ENCODE measurements at regions not wholly inside any gene's neighbourhood (a gene's known extent, or its start where the extent isn't known, plus 50 kb on each side); places are given as distances from the start of the nearest gene placed in this dataset.

DNA sequence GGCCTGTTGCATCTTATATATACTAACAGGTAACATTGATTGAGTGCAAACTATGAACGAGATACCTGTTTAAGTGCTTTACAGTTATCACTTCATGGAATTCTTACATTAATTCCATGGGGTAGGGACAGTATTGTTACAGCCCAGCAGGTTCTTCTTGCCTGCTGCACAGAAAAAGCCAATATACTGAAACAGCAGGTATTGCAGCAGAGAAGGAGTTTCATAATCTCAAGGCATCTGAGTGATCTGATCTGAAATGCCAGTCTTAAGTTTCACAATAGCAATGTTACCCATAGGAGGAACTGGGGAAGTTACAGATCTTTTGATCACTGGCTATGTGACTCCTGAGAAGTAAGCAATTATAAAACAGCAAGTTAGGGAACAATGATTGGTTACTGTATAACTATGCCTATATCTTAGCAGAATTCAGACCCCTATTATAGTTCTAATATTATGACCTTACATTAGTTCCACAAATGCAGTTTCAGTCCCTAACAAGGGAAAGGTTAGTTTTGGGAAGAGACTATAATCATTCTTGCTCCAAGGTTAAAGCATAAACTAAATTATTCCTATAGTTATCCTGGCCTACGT, 126.5 kb upstream of the BNC2 start:
- Histone ChIP-seq H3K4me1 (no peaks in the 10 kb centered on the region), H3K27ac (no peak overlapping the region), H3K27me3 (no peaks in the 10 kb centered on the region), H3K9me3 (peaks cover 21 to 38% of the 10 kb centered on the region in 2 donors), H3K36me3 (no peaks in the 10 kb centered on the region), H3K4me3 (no peak overlapping the region)
- TF ChIP-seq, protein P1, sequence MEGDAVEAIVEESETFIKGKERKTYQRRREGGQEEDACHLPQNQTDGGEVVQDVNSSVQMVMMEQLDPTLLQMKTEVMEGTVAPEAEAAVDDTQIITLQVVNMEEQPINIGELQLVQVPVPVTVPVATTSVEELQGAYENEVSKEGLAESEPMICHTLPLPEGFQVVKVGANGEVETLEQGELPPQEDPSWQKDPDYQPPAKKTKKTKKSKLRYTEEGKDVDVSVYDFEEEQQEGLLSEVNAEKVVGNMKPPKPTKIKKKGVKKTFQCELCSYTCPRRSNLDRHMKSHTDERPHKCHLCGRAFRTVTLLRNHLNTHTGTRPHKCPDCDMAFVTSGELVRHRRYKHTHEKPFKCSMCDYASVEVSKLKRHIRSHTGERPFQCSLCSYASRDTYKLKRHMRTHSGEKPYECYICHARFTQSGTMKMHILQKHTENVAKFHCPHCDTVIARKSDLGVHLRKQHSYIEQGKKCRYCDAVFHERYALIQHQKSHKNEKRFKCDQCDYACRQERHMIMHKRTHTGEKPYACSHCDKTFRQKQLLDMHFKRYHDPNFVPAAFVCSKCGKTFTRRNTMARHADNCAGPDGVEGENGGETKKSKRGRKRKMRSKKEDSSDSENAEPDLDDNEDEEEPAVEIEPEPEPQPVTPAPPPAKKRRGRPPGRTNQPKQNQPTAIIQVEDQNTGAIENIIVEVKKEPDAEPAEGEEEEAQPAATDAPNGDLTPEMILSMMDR (IDR thresholded peaks at IDR 0.05): no peak
- TF ChIP-seq POLR2A (IDR thresholded peaks at IDR 0.05): no peak
- no peak for TF ChIP-seq POLR2AphosphoS5 (IDR thresholded peaks at IDR 0.05)
- DNase-seq (ENCODE audit: low spot score in 2 of 2): no peak
- intact Hi-C loops (cut with DNase I; ENCODE audit: low total_unique reads): no loop called here

DNA sequence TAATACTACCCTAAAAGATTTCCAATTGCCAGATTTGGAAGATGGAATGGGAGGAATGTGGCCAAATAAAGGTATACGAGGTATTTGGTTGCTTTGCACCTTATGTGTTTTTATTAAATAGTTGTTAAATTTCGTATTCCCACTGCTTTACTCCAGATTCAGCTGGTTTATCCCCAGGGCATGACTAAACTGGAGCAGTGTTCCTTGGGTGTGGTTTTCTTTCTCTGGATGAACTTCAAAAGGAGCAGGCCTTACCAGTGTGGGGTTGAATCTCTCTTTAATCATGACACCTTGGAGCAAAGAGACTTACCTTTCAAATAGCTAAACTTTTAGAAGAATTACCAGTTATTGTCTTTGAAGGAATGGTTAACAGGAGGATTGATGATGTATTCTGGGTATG, 121.7 kb upstream of the BNC2 start:
- Histone ChIP-seq H3K4me3 (no peak overlapping the region), H3K27ac (no peak overlapping the region), H3K4me1 (no peaks in the 10 kb centered on the region), H3K36me3 (no peaks in the 10 kb centered on the region), H3K9me3 (peaks cover 17 to 27% of the 10 kb centered on the region in 2 donors), H3K27me3 (no peaks in the 10 kb centered on the region)
- TF ChIP-seq POLR2A (IDR thresholded peaks at IDR 0.05) (no peak), POLR2AphosphoS5 (IDR thresholded peaks at IDR 0.05) (no peak)
- TF ChIP-seq, protein P1 (IDR thresholded peaks at IDR 0.05): no peak
- intact Hi-C loops (cut with DNase I; ENCODE audit: low total_unique reads): no loop called here
- no peak for DNase-seq (ENCODE audit: low spot score in 2 of 2)

DNA sequence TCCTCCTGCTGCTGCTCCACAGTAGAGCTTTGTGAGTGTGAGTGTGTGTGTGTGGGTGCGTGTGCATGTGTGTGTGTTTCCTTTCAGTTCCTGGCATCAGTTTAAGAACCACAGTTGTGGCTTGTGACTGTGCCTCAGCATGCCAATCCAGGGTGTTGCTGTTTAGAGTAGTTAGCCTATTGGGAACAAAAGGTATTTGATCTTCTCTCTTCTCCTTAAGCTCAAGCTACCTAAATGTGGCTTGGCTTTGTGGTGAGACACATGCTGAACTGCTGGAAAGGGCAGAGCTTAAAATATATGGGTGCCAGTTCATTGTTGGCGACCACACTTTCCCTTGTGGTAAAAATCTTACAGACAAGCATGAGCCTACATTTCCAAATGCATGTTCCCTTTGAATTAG, 116.6 kb upstream of the BNC2 start:
- TF ChIP-seq, protein P1 (IDR thresholded peaks at IDR 0.05): no peak
- TF ChIP-seq POLR2A (IDR thresholded peaks at IDR 0.05) (no peak), POLR2AphosphoS5 (IDR thresholded peaks at IDR 0.05) (no peak)
- H3K4me3 ChIP-seq: no peak overlapping the region
- H3K9me3 ChIP-seq: no peaks in the 10 kb centered on the region
- peaks cover 0 to 3% of the 10 kb centered on the region in 2 donors for H3K4me1 ChIP-seq
- peaks cover 2% of the 10 kb centered on the region for H3K36me3 ChIP-seq
- intact Hi-C loops (cut with DNase I; ENCODE audit: low total_unique reads): loop anchor here (5.0 kb wide), 1 partner anchor 1045 kb away; no protein-coding TSS in a partner anchor
- DNase-seq (ENCODE audit: low spot score in 2 of 2): no peak
- no peaks in the 10 kb centered on the region for H3K27me3 ChIP-seq
- H3K27ac ChIP-seq: peak overlapping the region in 1 of 2 donors; percentile 32

DNA sequence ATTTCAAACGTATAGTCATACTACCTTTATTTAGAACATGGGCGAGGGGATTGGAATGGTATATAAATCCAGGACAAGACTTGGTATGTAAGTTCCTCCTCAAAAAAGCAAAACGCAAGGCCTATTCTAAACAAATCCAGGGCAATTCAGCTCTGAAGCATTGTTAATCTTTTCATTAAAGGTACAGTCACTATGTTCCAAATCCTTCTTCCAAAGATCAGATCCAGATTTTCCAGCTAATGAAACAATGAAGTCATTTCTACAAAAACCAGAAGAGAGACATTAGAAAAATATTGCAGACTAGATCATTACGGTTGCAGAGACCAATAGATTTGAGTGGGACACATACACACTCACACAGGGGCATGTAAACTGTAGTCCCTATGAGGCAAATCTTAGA, 116.1 kb upstream of the BNC2 start:
- peaks cover 3% of the 10 kb centered on the region for H3K36me3 ChIP-seq

More for the DNA sequence above, 116.1 kb upstream of the BNC2 start:
- no peak overlapping the region for H3K4me3 ChIP-seq
- H3K4me1 ChIP-seq: peaks cover 0 to 3% of the 10 kb centered on the region in 2 donors
- H3K27me3 ChIP-seq: no peaks in the 10 kb centered on the region
- no peak for DNase-seq (ENCODE audit: low spot score in 2 of 2)
- TF ChIP-seq POLR2A (IDR thresholded peaks at IDR 0.05) (no peak), POLR2AphosphoS5 (IDR thresholded peaks at IDR 0.05) (no peak)
- TF ChIP-seq, protein P1 (IDR thresholded peaks at IDR 0.05): no peak
- H3K27ac ChIP-seq: peak overlapping the region in 1 of 2 donors; percentile 43
- intact Hi-C loops (cut with DNase I; ENCODE audit: low total_unique reads): loop anchor here (5.0 kb wide), 1 partner anchor 1044 kb away; no protein-coding TSS in a partner anchor
- no peaks in the 10 kb centered on the region for H3K9me3 ChIP-seq

Measured in breast epithelium (tissue), 4 donors.